ENCODE measurements at regions not wholly inside any gene's neighbourhood (a gene's known extent, or its start where the extent isn't known, plus 50 kb on each side); places are given as distances from the start of the nearest gene placed in this dataset.

DNA sequence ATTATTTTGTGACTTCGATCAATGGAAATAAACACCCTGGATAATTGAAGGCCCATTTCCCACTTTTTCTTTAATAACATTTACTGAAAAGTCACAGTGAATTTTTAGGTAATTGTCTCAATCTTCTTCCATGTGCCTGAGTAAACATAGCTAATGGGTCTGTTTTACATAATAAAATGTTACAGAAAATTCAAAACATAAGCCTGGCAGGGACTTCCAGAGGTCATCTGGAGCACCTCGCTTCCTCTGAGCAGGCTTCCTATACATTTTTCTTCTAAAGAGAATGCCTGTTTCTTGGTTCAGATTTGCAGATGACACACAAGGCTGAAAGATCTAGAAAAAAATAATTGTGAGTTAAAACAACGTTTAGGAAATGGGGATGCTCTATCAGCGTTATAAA lies 183.8 kb upstream of the PDE3A start:
- TF ChIP-seq POLR2A (IDR thresholded peaks at IDR 0.05; ENCODE audit: low read depth, low read length), result no peak
- no peak for TF ChIP-seq POLR2AphosphoS5 (IDR thresholded peaks at IDR 0.05; ENCODE audit: low read depth, low read length)
- no peak for TF ChIP-seq TAF1 (IDR thresholded peaks at IDR 0.05; ENCODE audit: borderline replicate concordance, low read depth, low read length)

Data from GM12892 (cell line).